ENCODE measurements at regions not wholly inside any gene's neighbourhood (a gene's known extent, or its start where the extent isn't known, plus 50 kb on each side); places are given as distances from the start of the nearest gene placed in this dataset.
"Not testable (repeated sequence)": the region's sequence is repeated elsewhere in the genome, so short reads cannot be mapped to it uniquely, and the experiment has no call there.

DNA sequence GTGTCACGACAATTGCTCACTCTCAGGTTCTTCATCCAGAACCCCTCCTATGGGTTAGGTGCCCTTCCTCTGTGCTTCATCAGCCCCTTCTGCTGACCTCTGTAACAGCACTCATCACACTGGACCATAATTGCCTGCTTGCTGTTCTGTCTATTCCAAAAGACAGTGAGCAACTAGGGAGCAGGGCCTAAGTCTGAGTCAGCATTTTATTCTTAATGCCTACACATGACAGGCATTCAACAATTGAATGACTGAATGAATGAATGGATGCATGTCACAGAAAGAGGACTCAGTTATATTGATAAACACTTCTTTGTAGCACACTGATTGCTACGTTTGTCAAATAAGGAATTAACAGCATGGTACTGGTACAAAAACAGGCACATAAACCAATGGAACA, 317.0 kb downstream of the ZIC3 start:
- no peak overlapping the region for H3K9ac ChIP-seq (ENCODE audit: low read length)
- no peak overlapping the region for H3K27ac ChIP-seq (ENCODE audit: low read length)
- H3K9me3 ChIP-seq (ENCODE audit: control insufficient read depth, low read depth, low read length), result peaks cover 12% of the 10 kb centered on the region
- H3K4me3 ChIP-seq (ENCODE audit: low read length), result no peak overlapping the region
- H3K27me3 ChIP-seq (ENCODE audit: control insufficient read depth, insufficient read depth, low read length), result no peaks in the 10 kb centered on the region
- H3K4me1 ChIP-seq (ENCODE audit: control insufficient read depth, low read depth, low read length), result peaks cover 7% of the 10 kb centered on the region
- H3K36me3 ChIP-seq (ENCODE audit: control insufficient read depth, low read depth, low read length), result no peaks in the 10 kb centered on the region

DNA sequence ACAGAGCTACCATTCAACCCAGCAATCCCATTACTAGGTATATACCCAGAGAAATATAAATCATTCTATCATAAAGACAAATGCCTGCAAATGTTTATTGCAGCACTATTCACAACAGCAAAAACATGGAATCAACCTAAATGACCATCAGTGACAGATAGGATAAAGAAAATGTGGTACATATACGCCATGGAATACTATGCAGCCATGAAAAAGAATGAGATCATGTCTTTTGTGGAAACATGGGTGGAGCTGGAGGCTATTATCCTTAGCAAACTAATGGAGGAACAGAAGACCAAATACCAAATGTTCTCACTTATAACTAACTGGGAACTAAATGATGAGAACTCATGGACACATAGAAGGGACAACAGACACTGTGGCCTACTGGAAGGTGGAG, 318.9 kb downstream of the ZIC3 start:
- not testable (repeated sequence) for H3K36me3 ChIP-seq (ENCODE audit: control insufficient read depth, low read depth, low read length); H3K9ac ChIP-seq (ENCODE audit: low read length); H3K4me3 ChIP-seq (ENCODE audit: low read length); H3K27me3 ChIP-seq (ENCODE audit: control insufficient read depth, insufficient read depth, low read length); H3K4me1 ChIP-seq (ENCODE audit: control insufficient read depth, low read depth, low read length); H3K27ac ChIP-seq (ENCODE audit: low read length)
- peaks cover 17% of the 10 kb centered on the region for H3K9me3 ChIP-seq (ENCODE audit: control insufficient read depth, low read depth, low read length)

DNA sequence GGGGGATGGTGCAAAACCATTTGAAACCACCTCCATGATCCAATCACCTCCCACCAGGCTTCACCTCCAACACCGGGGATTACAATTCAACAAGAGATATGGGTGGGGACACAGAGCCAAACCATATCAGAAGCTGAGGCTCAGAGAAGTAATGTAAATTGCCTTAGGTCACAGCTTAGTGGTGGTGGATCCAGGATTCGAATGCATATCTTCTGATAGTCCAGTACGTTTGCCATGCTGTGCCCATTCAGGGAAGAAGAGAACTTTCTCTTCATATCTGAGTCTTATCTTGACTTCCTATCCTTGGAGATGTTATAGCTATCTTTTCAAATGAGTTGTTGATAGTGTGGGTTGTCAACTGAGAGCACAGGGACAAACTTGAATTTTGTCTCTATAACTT, 325.5 kb downstream of the ZIC3 start:
- H3K9me3 ChIP-seq (ENCODE audit: control insufficient read depth, low read depth, low read length), result peaks cover 14% of the 10 kb centered on the region
- no peaks in the 10 kb centered on the region for H3K36me3 ChIP-seq (ENCODE audit: control insufficient read depth, low read depth, low read length)
- H3K4me1 ChIP-seq (ENCODE audit: control insufficient read depth, low read depth, low read length), result peaks cover 6% of the 10 kb centered on the region
- H3K27ac ChIP-seq (ENCODE audit: low read length), result no peak overlapping the region
- H3K9ac ChIP-seq (ENCODE audit: low read length), result no peak overlapping the region
- no peak overlapping the region for H3K4me3 ChIP-seq (ENCODE audit: low read length)
- no peaks in the 10 kb centered on the region for H3K27me3 ChIP-seq (ENCODE audit: control insufficient read depth, insufficient read depth, low read length)

DNA sequence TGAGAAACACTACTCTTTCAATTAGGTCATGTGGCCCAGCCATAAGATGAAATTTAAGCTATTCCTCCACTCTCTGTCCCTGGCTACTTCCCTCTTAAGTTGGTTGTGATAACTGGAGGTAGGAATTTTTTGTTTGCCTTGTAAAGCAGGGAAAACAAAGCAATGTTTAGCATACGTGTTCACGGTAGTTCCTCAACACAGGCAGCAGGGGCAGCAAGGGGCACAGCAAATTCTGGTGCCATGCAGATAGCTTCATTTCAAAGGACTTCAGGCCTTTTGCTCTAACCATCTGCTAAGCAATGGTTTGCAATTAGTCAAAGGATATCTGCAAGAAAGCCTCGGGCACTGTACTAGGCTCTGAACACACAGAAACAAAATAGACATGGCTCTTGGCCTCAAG, 330.2 kb downstream of the ZIC3 start:
- Histone ChIP-seq H3K9me3 (ENCODE audit: control insufficient read depth, low read depth, low read length) (peaks cover 22% of the 10 kb centered on the region), H3K27me3 (ENCODE audit: control insufficient read depth, insufficient read depth, low read length) (no peaks in the 10 kb centered on the region), H3K9ac (ENCODE audit: low read length) (no peak overlapping the region), H3K36me3 (ENCODE audit: control insufficient read depth, low read depth, low read length) (no peaks in the 10 kb centered on the region), H3K4me3 (ENCODE audit: low read length) (no peak overlapping the region), H3K27ac (ENCODE audit: low read length) (no peak overlapping the region), H3K4me1 (ENCODE audit: control insufficient read depth, low read depth, low read length) (no peaks in the 10 kb centered on the region)

DNA sequence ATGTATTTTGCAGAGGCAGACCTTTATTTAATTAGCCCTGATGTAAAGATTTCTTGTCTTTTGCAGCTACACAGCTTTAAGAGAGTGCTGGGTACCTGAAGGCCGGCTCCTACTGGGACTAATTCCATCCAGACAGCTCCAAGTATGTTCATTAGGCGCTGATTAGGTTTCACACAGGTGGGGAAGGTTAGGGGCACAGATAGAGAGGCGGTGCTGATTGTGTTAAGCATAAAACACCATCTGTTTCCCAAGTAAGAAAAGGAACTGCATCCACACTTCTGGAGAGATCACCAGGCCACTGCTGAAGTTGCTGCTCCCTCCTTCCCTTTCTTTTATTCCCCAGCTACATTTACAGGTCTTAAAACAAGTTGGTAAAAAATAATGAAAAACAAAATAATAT, 349.5 kb downstream of the ZIC3 start:
- H3K9me3 ChIP-seq (ENCODE audit: control insufficient read depth, low read depth, low read length), result no peaks in the 10 kb centered on the region
- no peak overlapping the region for H3K9ac ChIP-seq (ENCODE audit: low read length)
- no peak overlapping the region for H3K27ac ChIP-seq (ENCODE audit: low read length)
- no peaks in the 10 kb centered on the region for H3K27me3 ChIP-seq (ENCODE audit: control insufficient read depth, insufficient read depth, low read length)
- H3K4me3 ChIP-seq (ENCODE audit: low read length), result no peak overlapping the region
- H3K4me1 ChIP-seq (ENCODE audit: control insufficient read depth, low read depth, low read length), result no peaks in the 10 kb centered on the region
- no peaks in the 10 kb centered on the region for H3K36me3 ChIP-seq (ENCODE audit: control insufficient read depth, low read depth, low read length)

DNA sequence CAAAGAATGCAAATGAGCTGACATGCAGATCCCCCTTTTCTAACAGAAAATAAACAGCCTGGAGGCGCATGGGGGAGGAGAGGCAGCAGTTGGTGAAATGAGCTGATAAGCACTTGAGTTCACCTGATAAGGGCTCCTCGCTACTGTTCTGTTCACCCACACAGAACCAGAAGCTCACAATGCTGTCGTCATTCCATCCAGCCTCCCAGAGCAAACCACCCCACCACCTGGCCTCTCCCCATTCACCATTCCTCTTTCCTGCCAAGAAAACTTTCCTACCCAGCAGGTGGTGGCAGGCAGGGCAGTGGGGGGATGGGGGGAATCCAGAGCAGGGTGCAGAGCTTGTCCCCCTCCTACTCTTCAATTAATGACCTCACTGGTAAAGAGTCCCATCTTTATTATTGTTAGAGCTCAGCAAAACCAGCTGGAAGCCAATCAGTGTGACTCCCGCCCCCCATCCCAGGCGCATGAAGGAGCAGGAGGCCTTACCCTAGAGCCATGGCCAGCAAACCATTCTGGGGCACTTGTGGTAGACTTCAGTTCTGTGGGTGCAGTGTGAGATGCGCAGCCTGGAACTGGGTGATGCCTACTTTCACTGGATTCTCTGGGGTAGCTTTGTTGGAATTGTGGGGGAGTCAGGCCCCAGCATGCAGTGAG, 350.3 kb downstream of the ZIC3 start:
- H3K27me3 ChIP-seq (ENCODE audit: control insufficient read depth, insufficient read depth, low read length), result no peaks in the 10 kb centered on the region
- H3K4me3 ChIP-seq (ENCODE audit: low read length), result no peak overlapping the region
- H3K4me1 ChIP-seq (ENCODE audit: control insufficient read depth, low read depth, low read length), result no peaks in the 10 kb centered on the region
- H3K36me3 ChIP-seq (ENCODE audit: control insufficient read depth, low read depth, low read length), result no peaks in the 10 kb centered on the region
- no peak overlapping the region for H3K9ac ChIP-seq (ENCODE audit: low read length)
- H3K9me3 ChIP-seq (ENCODE audit: control insufficient read depth, low read depth, low read length), result no peaks in the 10 kb centered on the region
- no peak overlapping the region for H3K27ac ChIP-seq (ENCODE audit: low read length)

DNA sequence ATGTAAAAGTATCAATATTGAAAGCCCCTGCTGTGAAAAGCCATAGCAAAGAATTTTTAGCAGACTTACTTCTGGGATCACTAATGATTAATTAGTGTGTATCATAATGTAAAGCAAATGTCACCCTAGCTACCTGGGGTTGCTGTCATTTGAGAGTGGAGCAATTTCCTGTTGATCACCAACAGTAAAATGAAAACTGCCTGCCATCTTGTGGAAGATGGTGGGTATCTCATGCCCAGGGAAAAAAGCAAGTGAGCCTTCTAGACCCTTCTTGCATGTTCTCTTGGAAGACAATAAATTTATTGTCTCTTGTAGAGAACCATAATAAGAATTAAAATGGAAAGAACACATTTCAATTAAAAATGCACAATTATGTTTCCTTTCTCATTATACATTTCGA, 360.2 kb downstream of the ZIC3 start:
- Histone ChIP-seq H3K27ac (ENCODE audit: low read length) (no peak overlapping the region), H3K4me1 (ENCODE audit: control insufficient read depth, low read depth, low read length) (peaks cover 9% of the 10 kb centered on the region), H3K9ac (ENCODE audit: low read length) (no peak overlapping the region), H3K9me3 (ENCODE audit: control insufficient read depth, low read depth, low read length) (peaks cover 2% of the 10 kb centered on the region), H3K27me3 (ENCODE audit: control insufficient read depth, insufficient read depth, low read length) (no peaks in the 10 kb centered on the region), H3K4me3 (ENCODE audit: low read length) (no peak overlapping the region), H3K36me3 (ENCODE audit: control insufficient read depth, low read depth, low read length) (no peaks in the 10 kb centered on the region)

DNA sequence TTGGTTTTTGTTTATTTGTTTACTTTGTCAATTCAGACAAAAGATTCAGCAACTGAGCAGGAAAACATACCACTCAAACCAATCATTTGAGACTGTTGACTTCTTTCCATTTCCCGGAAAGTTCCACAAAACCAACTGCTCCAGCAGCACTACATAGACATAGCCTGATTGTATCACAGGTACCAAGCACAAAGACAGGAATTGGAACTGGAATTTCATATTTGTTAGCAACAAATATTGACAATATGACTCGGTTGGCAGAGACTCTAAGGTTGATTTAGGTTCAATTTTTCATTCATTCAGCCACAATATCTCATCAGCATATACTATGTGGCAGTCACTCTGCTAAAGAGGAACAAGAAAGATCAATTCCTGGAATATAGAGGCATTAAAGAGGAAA, 364.0 kb downstream of the ZIC3 start:
- Histone ChIP-seq H3K9me3 (ENCODE audit: control insufficient read depth, low read depth, low read length) (peaks cover 13% of the 10 kb centered on the region), H3K4me1 (ENCODE audit: control insufficient read depth, low read depth, low read length) (peaks cover 9% of the 10 kb centered on the region), H3K27ac (ENCODE audit: low read length) (no peak overlapping the region), H3K9ac (ENCODE audit: low read length) (no peak overlapping the region), H3K27me3 (ENCODE audit: control insufficient read depth, insufficient read depth, low read length) (no peaks in the 10 kb centered on the region), H3K36me3 (ENCODE audit: control insufficient read depth, low read depth, low read length) (no peaks in the 10 kb centered on the region), H3K4me3 (ENCODE audit: low read length) (no peak overlapping the region)

DNA sequence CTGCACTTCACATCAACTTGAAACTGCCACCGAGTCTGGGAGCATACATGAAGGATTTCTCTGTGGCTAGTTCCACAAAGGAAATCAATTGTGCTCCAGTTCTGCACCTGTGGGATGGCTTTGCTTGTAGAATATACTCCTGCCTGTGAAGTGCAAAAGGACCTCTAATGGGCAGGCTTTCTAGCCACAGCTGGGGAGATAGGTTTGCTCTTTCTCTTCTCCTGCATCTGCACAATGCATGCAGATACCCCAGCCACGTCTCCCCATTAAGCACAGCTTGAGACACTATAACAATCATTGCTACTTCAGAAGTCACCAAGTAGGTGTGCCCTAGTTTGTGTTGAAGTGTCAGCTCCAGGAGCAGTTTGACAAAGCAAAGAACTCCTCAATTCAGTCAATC, 364.6 kb downstream of the ZIC3 start:
- Histone ChIP-seq H3K27ac (ENCODE audit: low read length) (no peak overlapping the region), H3K27me3 (ENCODE audit: control insufficient read depth, insufficient read depth, low read length) (no peaks in the 10 kb centered on the region), H3K36me3 (ENCODE audit: control insufficient read depth, low read depth, low read length) (no peaks in the 10 kb centered on the region), H3K4me3 (ENCODE audit: low read length) (no peak overlapping the region), H3K9ac (ENCODE audit: low read length) (no peak overlapping the region), H3K4me1 (ENCODE audit: control insufficient read depth, low read depth, low read length) (peaks cover 7% of the 10 kb centered on the region), H3K9me3 (ENCODE audit: control insufficient read depth, low read depth, low read length) (peaks cover 18% of the 10 kb centered on the region)

DNA sequence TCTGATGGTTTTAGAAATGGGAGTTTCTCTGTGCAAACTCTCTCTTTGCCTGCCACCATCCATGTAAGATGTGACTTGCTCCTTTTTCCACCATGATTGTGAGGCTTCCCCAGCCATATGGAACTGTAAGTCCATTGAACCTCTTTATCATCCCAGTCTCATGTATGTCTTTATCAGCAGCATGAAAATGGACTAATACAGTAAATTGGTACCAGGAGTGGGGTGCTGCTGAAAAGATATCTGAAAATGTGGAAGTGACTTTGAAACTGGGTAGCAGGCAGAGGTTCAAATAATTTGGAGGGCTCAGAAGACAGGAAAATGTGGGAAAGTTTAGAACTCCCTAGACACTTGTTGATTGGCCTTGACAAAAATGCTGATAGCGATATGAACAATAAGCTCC, 368.3 kb downstream of the ZIC3 start:
- H3K27me3 ChIP-seq (ENCODE audit: control insufficient read depth, insufficient read depth, low read length); H3K9ac ChIP-seq (ENCODE audit: low read length); H3K27ac ChIP-seq (ENCODE audit: low read length); H3K4me3 ChIP-seq (ENCODE audit: low read length); H3K4me1 ChIP-seq (ENCODE audit: control insufficient read depth, low read depth, low read length); H3K36me3 ChIP-seq (ENCODE audit: control insufficient read depth, low read depth, low read length): not testable (repeated sequence)
- H3K9me3 ChIP-seq (ENCODE audit: control insufficient read depth, low read depth, low read length), result peaks cover 21% of the 10 kb centered on the region

DNA sequence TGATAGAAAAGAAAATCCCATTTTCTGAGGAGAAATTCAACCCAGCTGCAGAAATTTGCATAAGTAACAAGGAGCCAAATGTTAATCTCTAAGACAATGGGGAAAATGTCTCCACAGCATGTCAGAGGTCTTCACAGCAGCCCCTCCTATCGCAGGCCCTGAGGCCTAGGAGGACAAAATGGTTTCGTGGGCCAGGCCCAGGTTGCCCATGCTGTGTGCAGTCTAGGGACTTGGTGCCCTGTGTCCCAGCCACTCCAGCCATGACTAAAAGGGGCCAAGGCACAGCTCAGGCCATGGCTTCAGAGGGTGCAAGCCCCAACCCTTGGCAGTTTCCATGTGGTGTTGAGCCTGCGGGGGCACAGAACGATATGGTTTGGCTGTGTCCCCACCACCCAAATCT, 369.0 kb downstream of the ZIC3 start:
- H3K9me3 ChIP-seq (ENCODE audit: control insufficient read depth, low read depth, low read length), result peaks cover 28% of the 10 kb centered on the region
- not testable (repeated sequence) for H3K4me3 ChIP-seq (ENCODE audit: low read length); H3K27ac ChIP-seq (ENCODE audit: low read length); H3K4me1 ChIP-seq (ENCODE audit: control insufficient read depth, low read depth, low read length); H3K9ac ChIP-seq (ENCODE audit: low read length); H3K36me3 ChIP-seq (ENCODE audit: control insufficient read depth, low read depth, low read length); H3K27me3 ChIP-seq (ENCODE audit: control insufficient read depth, insufficient read depth, low read length)

DNA sequence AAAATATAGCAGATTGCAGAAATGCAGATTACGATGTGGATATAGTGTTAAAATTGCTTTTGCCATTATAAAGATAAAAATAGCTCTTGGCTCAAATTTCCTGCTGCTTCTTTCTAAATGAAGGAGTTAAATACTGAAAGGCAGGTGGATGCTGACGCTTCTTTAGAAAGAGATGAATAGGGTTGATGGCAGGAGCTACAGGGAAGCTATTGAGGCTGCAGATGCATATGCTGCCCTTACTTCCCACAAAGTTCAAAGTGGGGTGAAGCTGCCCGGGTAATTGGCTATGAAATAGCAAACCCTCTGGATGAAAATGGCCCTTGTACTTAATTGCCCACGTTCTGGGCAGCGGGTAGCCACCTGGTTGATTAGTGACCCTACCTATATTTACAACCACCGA, 379.5 kb downstream of the ZIC3 start:
- Histone ChIP-seq H3K9ac (ENCODE audit: low read length) (no peak overlapping the region), H3K27ac (ENCODE audit: low read length) (no peak overlapping the region), H3K27me3 (ENCODE audit: control insufficient read depth, insufficient read depth, low read length) (no peaks in the 10 kb centered on the region), H3K9me3 (ENCODE audit: control insufficient read depth, low read depth, low read length) (peaks cover 32% of the 10 kb centered on the region), H3K36me3 (ENCODE audit: control insufficient read depth, low read depth, low read length) (no peaks in the 10 kb centered on the region), H3K4me3 (ENCODE audit: low read length) (no peak overlapping the region), H3K4me1 (ENCODE audit: control insufficient read depth, low read depth, low read length) (no peaks in the 10 kb centered on the region)

Data from iPS-18a (cell line).